Testis (tissue), 2 donors: ENCODE measurements at regions not wholly inside any gene's neighbourhood (a gene's known extent, or its start where the extent isn't known, plus 50 kb on each side); places are given as distances from the start of the nearest gene placed in this dataset.

ENCODE experiments used
- DNase-seq: peaks from one replicate; pipeline ENCODE4 v3.0.0-alpha.2; 2019
- H3K27ac ChIP-seq, 2 donors: fragments of 200-600 bp; sonication (generic); one replicate each; pipeline ENCODE4 v1.5.1; 2019
- H3K27me3 ChIP-seq: fragments of 200-600 bp; sonication (generic); one replicate; pipeline ENCODE4 v1.5.1; 2019
- H3K36me3 ChIP-seq: fragments of 200-600 bp; sonication (generic); one replicate; pipeline ENCODE4 v1.5.1; 2017; ENCODE audit warnings: low read depth; ENCODE audit errors: missing control alignments
- H3K4me1 ChIP-seq: fragments of 200-600 bp; sonication (generic); one replicate; pipeline ENCODE4 v1.5.1; 2019
- H3K4me3 ChIP-seq, 2 donors: fragments of 200-600 bp; sonication (generic); one replicate each; pipeline ENCODE4 v1.5.1; 2017 to 2019
- H3K9me3 ChIP-seq: fragments of 200-600 bp; sonication (generic); one replicate; pipeline ENCODE4 v1.5.1; 2017
- POLR2A ChIP-seq: fragments of 450-650 bp; IDR thresholded peaks from one replicate; pipeline ENCODE4 v1.6.1; 2017; ENCODE audit warnings: antibody characterized with exemption, mild to moderate bottlenecking, moderate library complexity
- WGBS, 2 donors: methylation state at CpG; one replicate each; pipeline ENCODE4 v1.1.5; 2018; 5-methylcytosine and 5-hydroxymethylcytosine counted together
- intact Hi-C: fragments of 100-400 bp; cut with DNase I; formaldehyde crosslinking; loops from one replicate; pipeline ENCODE4 v1.15.1; 2023; ENCODE audit warnings: low total_unique reads
- TF ChIP-seq, protein P1 (sequence below), 3 experiments: fragments of 450-650 bp in 2 of 3; fragments of 200-600 bp in 1 of 3; sonication (generic) in 1 of 3; IDR thresholded peaks; one replicate each; pipeline ENCODE4 v1.5.1; 2016 to 2019; ENCODE audit warnings: antibody characterized with exemption in 3 of 3, mild to moderate bottlenecking in 2 of 3, moderate library complexity in 1 of 3

DNA sequence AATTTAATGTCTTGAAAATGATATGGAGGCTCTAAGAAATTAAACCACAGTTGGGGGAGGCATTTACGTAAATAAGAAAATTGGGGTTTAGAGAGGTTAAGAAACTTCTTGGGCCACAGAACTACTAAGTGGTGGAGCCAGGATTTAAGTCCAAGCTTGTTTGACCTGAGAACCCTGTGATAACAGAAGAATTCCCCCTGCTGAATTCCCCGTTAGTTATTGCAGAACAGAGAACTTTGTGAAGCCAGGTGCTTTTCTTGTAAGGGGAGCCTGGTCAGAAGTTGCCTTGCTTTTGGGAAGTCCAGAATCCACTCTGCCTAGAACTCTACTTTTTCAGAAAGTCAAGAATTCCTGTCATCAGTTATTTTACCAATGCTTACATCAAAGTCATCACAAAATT is 309.3 kb upstream of the SEMA6A start:
- TF ChIP-seq POLR2A, result no peak
- TF ChIP-seq, protein P1, sequence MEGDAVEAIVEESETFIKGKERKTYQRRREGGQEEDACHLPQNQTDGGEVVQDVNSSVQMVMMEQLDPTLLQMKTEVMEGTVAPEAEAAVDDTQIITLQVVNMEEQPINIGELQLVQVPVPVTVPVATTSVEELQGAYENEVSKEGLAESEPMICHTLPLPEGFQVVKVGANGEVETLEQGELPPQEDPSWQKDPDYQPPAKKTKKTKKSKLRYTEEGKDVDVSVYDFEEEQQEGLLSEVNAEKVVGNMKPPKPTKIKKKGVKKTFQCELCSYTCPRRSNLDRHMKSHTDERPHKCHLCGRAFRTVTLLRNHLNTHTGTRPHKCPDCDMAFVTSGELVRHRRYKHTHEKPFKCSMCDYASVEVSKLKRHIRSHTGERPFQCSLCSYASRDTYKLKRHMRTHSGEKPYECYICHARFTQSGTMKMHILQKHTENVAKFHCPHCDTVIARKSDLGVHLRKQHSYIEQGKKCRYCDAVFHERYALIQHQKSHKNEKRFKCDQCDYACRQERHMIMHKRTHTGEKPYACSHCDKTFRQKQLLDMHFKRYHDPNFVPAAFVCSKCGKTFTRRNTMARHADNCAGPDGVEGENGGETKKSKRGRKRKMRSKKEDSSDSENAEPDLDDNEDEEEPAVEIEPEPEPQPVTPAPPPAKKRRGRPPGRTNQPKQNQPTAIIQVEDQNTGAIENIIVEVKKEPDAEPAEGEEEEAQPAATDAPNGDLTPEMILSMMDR (IDR thresholded peaks at IDR 0.05), result no peak
- Histone ChIP-seq H3K9me3 (no peaks in the 10 kb centered on the region), H3K36me3 (no peaks in the 10 kb centered on the region), H3K27me3 (no peaks in the 10 kb centered on the region), H3K27ac (no peak overlapping the region), H3K4me1 (no peaks in the 10 kb centered on the region), H3K4me3 (no peak overlapping the region)
- DNase-seq, result no peak
- 87 to 90% methylated on average over 2 of the region's 2 CpGs for WGBS, 2 donors
- intact Hi-C loops, result no loop called here

GRCh38 chr5:116881921-116882531 is 307.4 kb upstream of the SEMA6A start:
- no peak overlapping the region for H3K27ac ChIP-seq
- intact Hi-C loops, result no loop called here

DNA sequence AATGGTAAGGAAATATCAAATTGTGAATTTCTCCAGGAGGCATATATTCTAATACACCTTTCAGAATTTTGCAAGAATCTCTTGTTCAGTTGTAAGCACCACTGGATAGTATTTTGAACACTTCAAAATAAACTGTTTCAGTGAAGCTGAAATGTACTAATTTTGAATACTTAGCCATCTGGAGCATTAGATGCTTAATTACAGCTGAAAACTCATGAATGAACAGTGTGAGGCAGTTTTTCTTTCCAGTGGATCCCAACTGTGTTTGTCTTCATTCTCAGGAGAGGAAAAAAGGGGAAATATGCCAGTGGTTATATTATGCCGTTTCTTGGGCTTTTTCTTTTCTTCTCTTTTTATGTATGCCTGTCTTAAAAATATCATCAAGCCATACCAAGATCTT is 306.0 kb upstream of the SEMA6A start:
- no peaks in the 10 kb centered on the region for H3K27me3 ChIP-seq
- 84 to 96% methylated on average over 1 of the region's 1 CpG for WGBS, 2 donors
- H3K4me1 ChIP-seq, result no peaks in the 10 kb centered on the region
- TF ChIP-seq, protein P1 (IDR thresholded peaks at IDR 0.05), result no peak
- no peak for TF ChIP-seq POLR2A
- DNase-seq, result no peak
- intact Hi-C loops, result no loop called here
- H3K4me3 ChIP-seq, result no peak overlapping the region
- no peaks in the 10 kb centered on the region for H3K9me3 ChIP-seq
- H3K27ac ChIP-seq, result no peak overlapping the region
- H3K36me3 ChIP-seq, result no peaks in the 10 kb centered on the region

More at GRCh38 chr5:116881921-116882531, 307.4 kb upstream of the SEMA6A start:
- H3K36me3 ChIP-seq, result no peaks in the 10 kb centered on the region
- no peak for DNase-seq
- H3K9me3 ChIP-seq, result no peaks in the 10 kb centered on the region
- H3K4me1 ChIP-seq, result no peaks in the 10 kb centered on the region
- WGBS, 2 donors, result 94% methylated on average over 3 of the region's 3 CpGs
- H3K27me3 ChIP-seq, result no peaks in the 10 kb centered on the region
- TF ChIP-seq, protein P1 (IDR thresholded peaks at IDR 0.05), result no peak
- TF ChIP-seq POLR2A, result no peak
- no peak overlapping the region for H3K4me3 ChIP-seq

GRCh38 chr5:116880150-116880549 is 305.5 kb upstream of the SEMA6A start:
- H3K36me3 ChIP-seq, result no peaks in the 10 kb centered on the region
- TF ChIP-seq, protein P1 (IDR thresholded peaks at IDR 0.05), result no peak
- no peak for TF ChIP-seq POLR2A
- no peaks in the 10 kb centered on the region for H3K4me1 ChIP-seq
- intact Hi-C loops, result no loop called here
- H3K27me3 ChIP-seq, result no peaks in the 10 kb centered on the region
- H3K27ac ChIP-seq, result no peak overlapping the region
- no peak overlapping the region for H3K4me3 ChIP-seq
- DNase-seq, result no peak
- H3K9me3 ChIP-seq, result no peaks in the 10 kb centered on the region

DNA sequence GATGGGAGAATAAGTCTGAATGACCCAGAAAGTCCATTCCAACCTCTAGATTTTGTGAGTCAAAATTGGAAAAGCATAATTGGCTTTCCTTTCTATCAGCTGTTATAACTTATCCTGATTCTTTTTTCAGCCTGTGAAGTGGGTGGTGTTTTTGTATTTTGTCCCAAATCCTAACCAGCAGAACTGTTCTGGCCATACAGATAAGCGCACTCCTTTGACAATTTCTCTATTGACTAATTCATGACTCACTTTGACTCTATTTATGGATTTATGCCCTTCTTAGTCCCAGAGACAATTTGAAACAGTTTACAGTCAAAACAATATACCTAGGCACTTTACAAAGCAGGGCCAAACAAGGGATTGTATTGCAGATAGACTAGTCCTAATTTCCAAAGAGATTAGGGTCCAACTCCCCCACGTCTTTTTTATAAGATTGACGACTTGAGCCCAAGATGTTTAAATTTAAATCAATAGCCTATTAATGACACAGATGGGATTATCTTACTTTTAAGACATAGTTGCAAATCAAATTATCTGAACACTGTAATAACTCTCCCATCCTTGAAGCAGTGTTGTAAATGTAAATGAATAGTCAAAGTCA is 301.7 kb upstream of the SEMA6A start:
- no peak for TF ChIP-seq POLR2A
- TF ChIP-seq, protein P1 (IDR thresholded peaks at IDR 0.05), result no peak
- H3K4me3 ChIP-seq, result no peak overlapping the region
- WGBS, 2 donors, result 61 to 76% methylated on average over 3 of the region's 3 CpGs
- DNase-seq, result no peak
- H3K9me3 ChIP-seq, result no peaks in the 10 kb centered on the region
- no peak overlapping the region for H3K27ac ChIP-seq
- no peaks in the 10 kb centered on the region for H3K27me3 ChIP-seq
- intact Hi-C loops, result no loop called here
- H3K4me1 ChIP-seq, result no peaks in the 10 kb centered on the region
- H3K36me3 ChIP-seq, result no peaks in the 10 kb centered on the region
